Dermis blood vessel endothelial cell (primary cell): ENCODE measurements at regions not wholly inside any gene's neighbourhood (a gene's known extent, or its start where the extent isn't known, plus 50 kb on each side); places are given as distances from the start of the nearest gene placed in this dataset.
A peak's percentile ranks its signal among the peaks of the same experiment; 100 is the strongest.
"Not testable (repeated sequence)": the region's sequence is repeated elsewhere in the genome, so short reads cannot be mapped to it uniquely, and the experiment has no call there.

Experiments used
- DNase-seq: peaks from one replicate; pipeline ENCODE4 v3.0.0; 2010

- DNase-seq, result no peak
Observed at GRCh38 chr18:49731860-49732311, 81.4 kb downstream of the ACAA2 start.

GRCh38 chr18:49731421-49731841, 81.9 kb downstream of the ACAA2 start:
- DNase-seq, result no peak

- no peak for DNase-seq
Observed at GRCh38 chr18:49730951-49731391, 82.4 kb downstream of the ACAA2 start.

GRCh38 chr18:49728542-49728941, 84.8 kb downstream of the ACAA2 start:
- peak; percentile 76 for DNase-seq

GRCh38 chr18:49727816-49728215, 85.5 kb downstream of the ACAA2 start:
- no peak for DNase-seq

GRCh38 chr18:49726675-49726963, 86.7 kb downstream of the ACAA2 start:
- DNase-seq, result no peak

GRCh38 chr18:49725809-49726674, 87.3 kb downstream of the ACAA2 start:
- DNase-seq, result peak; percentile 85

GRCh38 chr18:49723648-49724180, 89.6 kb downstream of the ACAA2 start:
- DNase-seq, result peak; percentile 89

- no peak for DNase-seq
Observed at GRCh38 chr18:49722477-49722876, 90.9 kb downstream of the ACAA2 start.

- DNase-seq, result no peak
Observed at GRCh38 chr18:49721981-49722380, 91.4 kb downstream of the ACAA2 start.

- not testable (repeated sequence) for DNase-seq
Observed at GRCh38 chr18:49720944-49721343, 92.4 kb downstream of the ACAA2 start.

- DNase-seq, result no peak
Observed at GRCh38 chr18:49717617-49718016, 95.7 kb downstream of the ACAA2 start.

GRCh38 chr18:49716035-49716434, 97.3 kb downstream of the ACAA2 start:
- no peak for DNase-seq

- DNase-seq, result no peak
Observed at GRCh38 chr18:49709347-49709690, 104.0 kb downstream of the ACAA2 start.

GRCh38 chr18:49708662-49709346, 104.5 kb downstream of the ACAA2 start:
- no peak for DNase-seq

GRCh38 chr18:49707599-49707998, 105.7 kb downstream of the ACAA2 start:
- DNase-seq, result no peak

GRCh38 chr18:49704334-49704733, 109.0 kb downstream of the ACAA2 start:
- DNase-seq, result no peak

- DNase-seq, result peak; percentile 48
Observed at GRCh38 chr18:49701190-49701589, 112.1 kb downstream of the ACAA2 start.

- DNase-seq, result no peak
Observed at GRCh38 chr18:49699303-49699702, 114.0 kb downstream of the ACAA2 start.

- no peak for DNase-seq
Observed at GRCh38 chr18:49698525-49699025, 114.8 kb downstream of the ACAA2 start.

GRCh38 chr18:49697757-49698524, 115.4 kb downstream of the ACAA2 start:
- DNase-seq, result peak; percentile 18

- DNase-seq, result no peak
Observed at GRCh38 chr18:49697049-49697448, 116.3 kb downstream of the ACAA2 start.

GRCh38 chr18:49694402-49694801, 118.9 kb downstream of the ACAA2 start:
- DNase-seq, result no peak
